ENCODE measurements at regions not wholly inside any gene's neighbourhood (a gene's known extent, or its start where the extent isn't known, plus 50 kb on each side); places are given as distances from the start of the nearest gene placed in this dataset.

DNA sequence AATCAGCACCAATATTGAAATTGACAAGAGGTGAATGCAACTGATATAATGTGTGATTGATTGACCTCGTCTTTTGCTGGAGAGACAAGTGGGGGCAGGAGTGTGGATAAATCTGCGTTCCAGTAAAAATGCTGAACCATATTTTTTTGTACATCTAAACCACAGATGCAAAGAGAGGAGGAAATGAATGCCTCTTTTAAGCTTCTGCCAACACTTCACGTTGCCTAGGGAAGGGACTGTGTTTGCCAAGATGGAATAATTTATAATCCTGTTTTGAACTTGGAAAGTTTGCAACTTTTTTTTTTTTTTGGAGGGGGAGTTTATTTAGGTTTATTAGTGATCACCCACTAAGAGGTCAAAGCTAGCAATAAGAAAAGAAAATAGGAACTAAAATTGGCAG, 288.2 kb upstream of the EEF2KMT start:
- Histone ChIP-seq H3K4me1 (ENCODE audit: control insufficient read depth in 1 of 2, insufficient read depth in 2 of 2, low read length in 2 of 2) (no peaks in the 10 kb centered on the region), H3K9me3 (ENCODE audit: control insufficient read depth in 1 of 2, insufficient read depth in 1 of 2, low read depth in 1 of 2, low read length in 2 of 2) (no peaks in the 10 kb centered on the region), H3K27me3 (ENCODE audit: insufficient read depth, low read length) (peaks cover 26% of the 10 kb centered on the region; the same call in 1 of the 2 replicates), H3K9me2 (ENCODE audit: insufficient read depth) (no peaks in the 10 kb centered on the region), H3K9ac (ENCODE audit: low read length) (no peak overlapping the region), H3K27ac (ENCODE audit: low read depth, low read length) (no peak overlapping the region), H3K36me3 (ENCODE audit: control insufficient read depth in 1 of 2, insufficient read depth in 2 of 2, low read length in 2 of 2) (no peaks in the 10 kb centered on the region), H3K79me2 (ENCODE audit: insufficient read depth, low read length) (no peaks in the 10 kb centered on the region), H3K4me3 (replicated peaks in 1 of 2; ENCODE audit: low read depth in 1 of 2, low read length in 2 of 2) (no peak overlapping the region), H3K4me2 (ENCODE audit: low read length) (no peak overlapping the region), H2AFZ (ENCODE audit: low read depth, low read length, poor library complexity, severe bottlenecking) (no peak overlapping the region), H4K20me1 (ENCODE audit: insufficient read depth) (no peaks in the 10 kb centered on the region)
- RAD21 ChIA-PET (ENCODE audit: low non-redundant PET in 1 of 2, low total read pairs in 2 of 2, uncharacterized antibody in 2 of 2, unreplicated experiment in 2 of 2) = no interaction called here
- no TSS peak for BruUV-seq (replicated peaks)
- intact Hi-C loops (cut with micrococcal nuclease) = no loop called here
- POLR2A ChIA-PET = no interaction called here
- TF ChIP-seq CEBPB (IDR thresholded peaks at IDR 0.05; ENCODE audit: low read depth) (no peak), FOSL1 (IDR thresholded peaks at IDR 0.05; ENCODE audit: low read depth) (no peak), POLR2A (IDR thresholded peaks at IDR 0.05; ENCODE audit: borderline replicate concordance, extremely low read depth, insufficient read depth, insufficient read length) (no peak), EZH2phosphoT487 (IDR thresholded peaks at IDR 0.05; ENCODE audit: borderline replicate concordance) (no peak), EGR1 (IDR thresholded peaks at IDR 0.05; ENCODE audit: low read depth) (no peak), SP1 (IDR thresholded peaks at IDR 0.05; ENCODE audit: low read depth) (no peak), ZFX (IDR thresholded peaks at IDR 0.05) (no peak), TCF7L2 (IDR thresholded peaks at IDR 0.05; ENCODE audit: borderline replicate concordance, extremely low read depth, insufficient read depth, insufficient read length) (no peak), JUND (IDR thresholded peaks at IDR 0.05) (no peak)
- TF ChIP-seq, protein P1, sequence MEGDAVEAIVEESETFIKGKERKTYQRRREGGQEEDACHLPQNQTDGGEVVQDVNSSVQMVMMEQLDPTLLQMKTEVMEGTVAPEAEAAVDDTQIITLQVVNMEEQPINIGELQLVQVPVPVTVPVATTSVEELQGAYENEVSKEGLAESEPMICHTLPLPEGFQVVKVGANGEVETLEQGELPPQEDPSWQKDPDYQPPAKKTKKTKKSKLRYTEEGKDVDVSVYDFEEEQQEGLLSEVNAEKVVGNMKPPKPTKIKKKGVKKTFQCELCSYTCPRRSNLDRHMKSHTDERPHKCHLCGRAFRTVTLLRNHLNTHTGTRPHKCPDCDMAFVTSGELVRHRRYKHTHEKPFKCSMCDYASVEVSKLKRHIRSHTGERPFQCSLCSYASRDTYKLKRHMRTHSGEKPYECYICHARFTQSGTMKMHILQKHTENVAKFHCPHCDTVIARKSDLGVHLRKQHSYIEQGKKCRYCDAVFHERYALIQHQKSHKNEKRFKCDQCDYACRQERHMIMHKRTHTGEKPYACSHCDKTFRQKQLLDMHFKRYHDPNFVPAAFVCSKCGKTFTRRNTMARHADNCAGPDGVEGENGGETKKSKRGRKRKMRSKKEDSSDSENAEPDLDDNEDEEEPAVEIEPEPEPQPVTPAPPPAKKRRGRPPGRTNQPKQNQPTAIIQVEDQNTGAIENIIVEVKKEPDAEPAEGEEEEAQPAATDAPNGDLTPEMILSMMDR (IDR thresholded peaks at IDR 0.05 in 2 of 3, conservative IDR thresholded peaks at IDR 0.05 in 1 of 3; ENCODE audit: borderline replicate concordance in 1 of 3, insufficient read depth in 1 of 3, low read depth in 2 of 3, low read length in 2 of 3) = no peak
- CTCF ChIA-PET = no interaction called here
- ATAC-seq (no peak), DNase-seq (ENCODE audit: low read depth, low spot score) (no peak)

DNA sequence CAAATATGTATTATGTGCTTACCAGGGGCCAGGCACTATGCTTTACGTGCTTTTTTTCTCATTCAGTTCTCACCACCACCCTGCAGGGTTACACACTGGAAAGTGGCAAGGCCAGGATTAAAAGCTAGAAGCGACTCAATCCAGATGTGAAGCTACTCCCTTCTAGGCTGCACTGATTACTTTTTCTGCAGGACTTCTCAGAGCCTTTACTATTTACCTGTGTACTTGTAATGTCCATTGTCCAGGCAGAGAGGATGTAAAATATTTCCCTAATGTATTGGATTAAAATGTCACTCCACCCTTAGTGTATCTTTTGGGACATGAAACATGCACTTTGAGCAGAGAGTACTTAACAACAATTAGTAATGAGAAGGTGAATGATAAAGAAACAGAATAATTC, 287.5 kb upstream of the EEF2KMT start:
- TF ChIP-seq POLR2AphosphoS5 (IDR thresholded peaks at IDR 0.05; ENCODE audit: low read depth, low read length) = no peak
- TF ChIP-seq EGR1 (IDR thresholded peaks at IDR 0.05; ENCODE audit: low read depth) = no peak
- TF ChIP-seq SRF (IDR thresholded peaks at IDR 0.05; ENCODE audit: low read depth) = no peak
- no peak for TF ChIP-seq TCF7L2 (IDR thresholded peaks at IDR 0.05; ENCODE audit: borderline replicate concordance, extremely low read depth, insufficient read depth, insufficient read length)
- H3K79me2 ChIP-seq (ENCODE audit: insufficient read depth, low read length) = no peaks in the 10 kb centered on the region
- H3K4me2 ChIP-seq (ENCODE audit: low read length) = no peak overlapping the region
- no peak overlapping the region for H3K4me3 ChIP-seq (replicated peaks in 1 of 2; ENCODE audit: low read depth in 1 of 2, low read length in 2 of 2)
- intact Hi-C loops (cut with micrococcal nuclease) = no loop called here
- RAD21 ChIA-PET (ENCODE audit: low non-redundant PET in 1 of 2, low total read pairs in 2 of 2, uncharacterized antibody in 2 of 2, unreplicated experiment in 2 of 2) = no interaction called here
- ATAC-seq = no peak
- POLR2A ChIA-PET = no interaction called here
- BruUV-seq (replicated peaks) = no TSS peak
- CTCF ChIA-PET = no interaction called here
- no peaks in the 10 kb centered on the region for H3K36me3 ChIP-seq (ENCODE audit: control insufficient read depth in 1 of 2, insufficient read depth in 2 of 2, low read length in 2 of 2)
- no peak overlapping the region for H3K9ac ChIP-seq (ENCODE audit: low read length)
- no peak overlapping the region for H2AFZ ChIP-seq (ENCODE audit: low read depth, low read length, poor library complexity, severe bottlenecking)
- peaks cover 29% of the 10 kb centered on the region; the same call in 1 of the 2 replicates for H3K27me3 ChIP-seq (ENCODE audit: insufficient read depth, low read length)
- H4K20me1 ChIP-seq (ENCODE audit: insufficient read depth) = no peaks in the 10 kb centered on the region
- H3K27ac ChIP-seq (ENCODE audit: low read depth, low read length) = no peak overlapping the region
- no peaks in the 10 kb centered on the region for H3K9me3 ChIP-seq (ENCODE audit: control insufficient read depth in 1 of 2, insufficient read depth in 1 of 2, low read depth in 1 of 2, low read length in 2 of 2)
- no peak for DNase-seq (ENCODE audit: low read depth, low spot score)
- H3K4me1 ChIP-seq (ENCODE audit: control insufficient read depth in 1 of 2, insufficient read depth in 2 of 2, low read length in 2 of 2) = no peaks in the 10 kb centered on the region
- no peaks in the 10 kb centered on the region for H3K9me2 ChIP-seq (ENCODE audit: insufficient read depth)
